HG02623 (cell line): ENCODE measurements at regions not wholly inside any gene's neighbourhood (a gene's known extent, or its start where the extent isn't known, plus 50 kb on each side); places are given as distances from the start of the nearest gene placed in this dataset.
"Not testable (repeated sequence)": the region's sequence is repeated elsewhere in the genome, so short reads cannot be mapped to it uniquely, and the experiment has no call there.

Source experiments
- ATAC-seq: cut with Tn5 transposase; IDR thresholded peaks from one replicate; pipeline ENCODE4 v1.9.1; 2021; ENCODE audit warnings: moderate library complexity; ENCODE audit not compliant: unreplicated experiment

- ATAC-seq = not testable (repeated sequence)
Observed at GRCh38 chr10:6830981-6831380, 250.9 kb upstream of the PRKCQ start.

GRCh38 chr10:6824793-6825192 lies 244.7 kb upstream of the PRKCQ start:
- ATAC-seq = not testable (repeated sequence)

DNA sequence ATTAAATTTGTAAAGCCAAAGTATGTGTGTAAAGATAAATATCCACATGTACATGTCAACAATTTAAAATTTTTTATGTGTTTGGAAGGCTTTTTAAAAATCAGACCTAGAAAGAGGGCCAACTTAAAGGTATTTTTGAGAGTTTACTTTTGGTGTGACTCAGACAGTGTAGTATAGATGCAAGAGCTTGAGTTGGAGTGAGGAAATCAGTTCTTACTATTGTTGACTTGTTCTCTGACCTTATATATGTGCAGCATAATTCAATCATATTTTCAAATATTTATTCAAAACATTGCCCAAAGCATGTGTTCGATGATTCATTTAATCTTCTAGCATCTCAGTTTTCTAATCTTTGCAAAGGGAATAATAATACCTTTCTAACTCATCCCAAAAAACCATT lies 243.7 kb upstream of the PRKCQ start:
- no peak for ATAC-seq

DNA sequence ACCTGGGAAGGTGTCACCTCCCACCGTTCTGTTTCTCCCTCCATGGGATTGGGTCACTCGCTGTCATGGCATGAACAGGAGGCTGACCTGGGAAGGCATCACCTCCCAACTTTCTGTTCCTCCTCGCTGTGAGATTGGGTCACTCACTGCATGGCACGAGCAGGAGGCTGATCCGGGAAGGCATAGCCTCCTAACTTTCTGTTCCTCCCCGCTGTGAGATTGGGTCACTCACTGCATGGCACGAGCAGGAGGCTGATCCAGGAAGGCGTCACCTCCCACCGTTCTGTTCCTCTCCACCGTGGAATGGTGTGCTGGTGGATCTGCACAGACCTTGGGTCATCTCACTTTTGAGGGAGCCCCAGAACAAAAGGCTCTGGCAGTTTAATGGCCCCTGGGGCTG lies 239.2 kb upstream of the PRKCQ start:
- ATAC-seq = no peak

DNA sequence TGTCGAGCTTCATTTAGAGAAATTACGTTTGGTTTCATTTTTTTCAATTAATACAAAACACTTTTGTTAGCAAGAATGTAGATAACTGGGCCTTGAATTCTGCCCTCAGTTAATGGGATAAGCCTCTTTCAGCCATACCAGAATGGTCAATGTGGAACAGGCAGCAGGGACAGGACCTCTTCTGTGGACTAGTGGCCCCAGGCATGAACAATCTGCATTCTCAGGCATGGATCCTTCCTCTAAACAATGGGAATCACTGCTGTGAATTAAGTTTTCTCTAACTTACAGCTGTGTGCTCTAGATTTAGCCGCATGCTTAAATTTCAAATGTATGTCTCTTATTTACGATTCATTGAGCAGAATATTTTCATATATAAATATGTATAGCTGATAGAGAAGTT lies 237.7 kb upstream of the PRKCQ start:
- ATAC-seq = no peak

DNA sequence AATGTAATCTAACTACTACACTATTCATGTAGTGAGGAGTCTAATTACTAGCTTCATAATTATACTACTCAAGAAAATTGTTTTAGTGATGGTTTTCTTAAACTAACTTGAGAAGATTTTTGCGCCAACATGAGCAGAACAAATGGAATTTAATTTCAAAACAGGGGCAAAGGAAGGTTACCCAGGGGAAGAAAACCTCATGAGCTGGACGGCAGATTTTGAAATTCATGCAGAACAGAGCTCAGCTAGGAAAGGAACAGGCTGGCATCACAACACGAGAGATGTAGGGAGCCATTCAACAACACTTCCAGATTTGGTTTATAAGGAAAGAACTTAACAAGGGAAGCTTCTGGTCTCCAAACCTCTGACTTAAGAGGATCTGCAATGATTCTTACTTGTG lies 235.3 kb upstream of the PRKCQ start:
- ATAC-seq = no peak

GRCh38 chr10:6813856-6814255 lies 233.8 kb upstream of the PRKCQ start:
- ATAC-seq = no peak

GRCh38 chr10:6813306-6813705 lies 233.2 kb upstream of the PRKCQ start:
- no peak for ATAC-seq

GRCh38 chr10:6811153-6811552 lies 231.1 kb upstream of the PRKCQ start:
- ATAC-seq = no peak

- ATAC-seq = no peak
Observed at GRCh38 chr10:6803427-6803783, 223.3 kb upstream of the PRKCQ start.

DNA sequence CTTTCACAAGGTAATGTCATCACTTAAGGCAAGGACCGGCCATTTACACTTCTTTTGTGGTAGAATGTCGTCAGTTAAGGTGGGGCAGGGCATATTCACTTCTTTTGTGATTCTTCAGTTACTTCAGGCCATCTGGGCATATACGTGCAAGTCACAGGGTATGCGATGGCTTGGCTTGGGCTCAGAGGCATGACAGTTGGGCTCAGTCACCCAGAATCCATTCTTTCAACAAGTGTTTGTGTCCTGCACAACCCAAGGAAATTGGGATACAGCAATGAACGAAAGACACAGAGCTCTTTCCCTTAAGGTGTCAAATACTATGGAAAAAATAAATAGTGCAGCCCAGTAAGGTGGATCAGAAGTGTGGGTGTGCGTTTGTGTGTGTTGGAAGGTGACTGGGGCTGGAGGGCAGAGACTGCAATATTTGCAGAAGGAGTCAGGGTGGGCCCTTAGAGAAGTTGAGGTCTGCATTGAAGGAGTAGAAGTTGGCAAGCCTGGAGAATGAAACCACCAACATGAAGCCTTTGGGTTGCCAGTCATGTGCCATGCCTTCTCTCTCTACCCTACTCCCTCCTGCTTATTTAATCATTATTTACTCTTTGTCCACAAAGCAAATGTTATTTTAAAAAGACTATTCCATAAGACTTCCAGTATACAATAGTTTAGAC lies 222.8 kb upstream of the PRKCQ start:
- no peak for ATAC-seq

DNA sequence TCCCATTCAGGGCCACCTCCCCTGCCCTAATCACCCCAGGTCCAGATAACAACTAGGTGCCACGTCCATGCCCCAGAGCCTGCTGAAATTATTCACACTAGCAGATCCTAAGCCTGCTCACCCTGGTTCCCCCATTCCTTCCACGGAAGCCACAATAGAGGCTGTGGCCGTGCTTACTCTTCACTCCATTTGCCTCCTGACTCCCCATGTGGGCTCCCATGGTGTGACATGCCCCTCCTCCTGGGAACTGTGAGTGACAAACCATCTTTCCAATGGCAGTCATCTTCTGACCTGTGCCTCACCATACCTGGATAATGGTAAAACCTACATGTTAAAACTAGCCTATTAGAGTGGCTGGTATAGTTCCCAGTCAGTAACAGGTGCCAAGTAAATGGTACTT lies 216.2 kb upstream of the PRKCQ start:
- no peak for ATAC-seq

DNA sequence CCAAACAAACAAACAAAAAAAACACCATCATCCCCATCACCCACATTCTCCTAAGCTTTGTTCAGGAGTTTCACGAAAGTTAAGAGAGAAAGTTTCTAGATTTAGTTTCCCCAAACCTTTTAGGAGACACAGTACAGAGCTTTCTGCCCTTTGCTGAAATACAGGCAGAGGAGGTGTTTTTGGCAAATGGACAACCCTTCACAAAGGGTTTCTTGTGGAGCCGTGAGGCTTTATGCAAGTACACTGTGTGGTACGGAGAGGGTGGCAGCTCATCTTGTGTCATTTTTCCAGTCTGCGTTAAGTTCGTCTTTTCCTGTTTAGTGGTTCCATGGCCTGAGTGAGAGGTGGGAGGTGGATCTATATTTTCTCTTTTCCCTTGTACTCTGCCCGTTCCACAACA lies 215.5 kb upstream of the PRKCQ start:
- ATAC-seq = no peak

DNA sequence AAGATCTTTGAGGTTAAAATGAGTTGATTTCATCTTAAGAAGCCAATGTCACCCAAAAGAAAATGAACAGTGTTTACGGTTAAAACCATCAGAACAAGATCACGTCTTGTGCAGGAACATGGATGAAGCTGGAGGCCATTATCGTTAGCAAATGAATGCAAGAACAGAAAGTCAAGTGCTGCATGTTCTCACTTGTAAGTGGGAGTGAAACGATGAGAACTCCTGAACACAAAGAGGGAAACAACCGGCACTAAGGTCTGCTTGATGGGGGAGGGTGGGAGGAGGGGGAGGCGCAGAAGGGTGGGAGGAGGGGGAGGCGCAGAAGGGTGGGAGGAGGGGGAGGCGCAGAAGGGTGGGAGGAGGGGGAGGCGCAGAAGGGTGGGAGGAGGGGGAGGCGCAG lies 214.8 kb upstream of the PRKCQ start:
- not testable (repeated sequence) for ATAC-seq

DNA sequence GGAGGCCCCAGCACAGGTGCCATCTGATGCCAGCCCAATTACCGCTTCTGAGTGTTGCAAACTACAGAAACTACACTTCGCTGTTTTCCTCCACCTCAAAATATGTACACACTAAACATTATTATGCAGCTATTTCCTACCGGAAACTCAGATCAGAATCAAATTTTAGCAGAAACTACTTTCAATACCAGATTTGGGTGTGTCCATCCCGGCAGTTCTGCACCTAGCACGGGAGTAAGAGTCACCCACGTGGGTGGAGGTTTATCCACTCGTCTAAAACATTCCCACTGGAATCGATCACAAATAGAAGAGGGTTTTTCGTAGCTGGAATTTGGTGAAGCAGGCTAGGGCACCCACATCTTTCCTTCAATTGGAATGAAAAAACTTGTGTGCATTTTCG lies 214.4 kb upstream of the PRKCQ start:
- ATAC-seq = no peak

GRCh38 chr10:6788731-6789130 lies 208.7 kb upstream of the PRKCQ start:
- ATAC-seq = no peak

DNA sequence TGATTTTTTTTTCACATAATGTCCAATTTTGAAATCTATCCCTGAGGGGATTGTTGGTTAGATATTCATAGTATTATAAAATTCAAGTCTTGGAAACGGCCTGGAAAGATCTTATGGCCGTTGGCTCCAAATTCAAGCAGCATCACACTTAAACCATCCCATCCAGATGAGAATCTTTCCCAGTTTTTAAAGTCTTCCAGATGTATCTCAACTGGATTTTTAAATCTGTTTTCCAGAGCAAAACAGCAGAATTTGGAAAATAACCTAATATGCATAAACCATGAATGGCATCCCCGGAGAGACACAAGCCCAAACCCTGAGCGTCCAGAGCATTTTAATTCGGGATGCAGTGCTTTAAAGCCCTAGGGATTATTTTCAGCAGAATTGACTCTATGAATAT lies 208.2 kb upstream of the PRKCQ start:
- ATAC-seq = no peak

DNA sequence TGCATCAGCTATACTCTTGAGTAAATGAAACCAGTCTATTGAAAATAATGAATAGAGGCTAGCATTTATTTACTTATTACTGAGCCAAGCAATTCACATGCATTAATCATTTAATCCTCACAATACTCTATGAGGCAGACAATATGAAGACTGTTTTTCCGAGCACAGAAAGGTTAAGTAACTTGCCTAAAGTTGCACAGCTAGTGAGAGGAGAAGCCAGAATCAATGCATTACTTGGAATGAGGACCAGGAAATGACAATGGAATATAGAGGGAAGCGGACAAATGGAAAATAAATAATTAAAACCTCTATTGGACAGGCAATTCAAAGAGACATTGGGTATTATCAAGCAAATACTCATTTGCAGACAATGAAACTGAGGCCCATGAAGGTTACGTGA lies 207.6 kb upstream of the PRKCQ start:
- no peak for ATAC-seq

DNA sequence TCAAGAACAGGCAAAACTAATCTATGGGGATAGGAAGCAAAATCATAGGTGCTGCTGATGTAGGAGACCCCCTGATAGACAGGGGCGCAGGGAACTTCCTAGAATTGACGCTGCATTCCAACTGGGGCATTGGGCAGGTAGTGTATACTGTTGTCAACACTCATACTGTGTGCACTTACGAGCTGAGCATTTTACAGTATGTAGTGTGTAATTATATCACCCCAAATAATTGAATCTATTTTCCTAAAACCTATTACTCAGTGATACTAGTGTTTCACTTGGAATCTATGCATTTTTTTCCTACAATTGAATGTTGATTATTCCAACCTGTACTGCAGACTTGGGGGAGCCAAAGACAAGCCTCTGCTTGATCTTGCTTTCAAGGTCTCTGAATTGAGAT lies 207.0 kb upstream of the PRKCQ start:
- no peak for ATAC-seq

GRCh38 chr10:6786579-6787031 lies 206.5 kb upstream of the PRKCQ start:
- no peak for ATAC-seq

DNA sequence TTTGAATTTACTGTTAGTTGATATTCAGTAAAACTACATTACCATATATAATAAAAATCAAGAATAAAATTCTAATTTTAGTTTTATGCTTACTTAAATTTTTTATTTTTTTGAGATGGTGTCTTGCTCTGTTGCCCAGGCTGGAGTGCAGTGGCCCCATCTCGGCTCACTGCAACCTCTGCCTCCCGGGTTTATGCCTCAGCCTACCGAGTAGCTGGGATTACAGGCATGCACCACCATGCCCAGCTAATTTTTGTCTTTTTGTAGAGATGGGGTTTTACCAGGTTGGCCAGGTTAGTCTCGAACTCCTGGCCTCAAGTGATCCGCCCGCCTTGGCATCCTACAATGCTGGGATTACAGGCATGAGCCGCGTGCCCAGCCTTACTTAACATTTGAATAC lies 204.4 kb upstream of the PRKCQ start:
- ATAC-seq = not testable (repeated sequence)

- no peak for ATAC-seq
Observed at GRCh38 chr10:6783471-6783870, 203.4 kb upstream of the PRKCQ start.

GRCh38 chr10:6782378-6782777 lies 202.3 kb upstream of the PRKCQ start:
- no peak for ATAC-seq
